Neural cell (in vitro differentiated cells): ENCODE measurements at regions not wholly inside any gene's neighbourhood (a gene's known extent, or its start where the extent isn't known, plus 50 kb on each side); places are given as distances from the start of the nearest gene placed in this dataset.

ENCODE experiments used
- CTCF ChIP-seq: fragments of 450-650 bp; IDR thresholded peaks from 2 replicates; pipeline ENCODE4 v1.5.1; 2014; ENCODE audit warnings: antibody characterized with exemption, mild to moderate bottlenecking, moderate library complexity; ENCODE audit not compliant: poor library complexity, severe bottlenecking
- EP300 ChIP-seq: fragments of 450-650 bp; conservative IDR thresholded peaks from 2 replicates; pipeline ENCODE4 v1.6.1; 2014; ENCODE audit warnings: antibody characterized with exemption, mild to moderate bottlenecking, moderate library complexity; ENCODE audit not compliant: poor library complexity, severe bottlenecking
- EZH2 ChIP-seq: fragments of 200-600, 300-800 bp; shearing (Covaris generic), sonication (generic); IDR thresholded peaks from 2 replicates; pipeline ENCODE4 v1.6.1; 2014; ENCODE audit warnings: antibody characterized with exemption, low read length, borderline replicate concordance, mild to moderate bottlenecking; ENCODE audit not compliant: insufficient read depth, poor library complexity, severe bottlenecking
- RAD21 ChIP-seq: fragments of 450-650 bp; conservative IDR thresholded peaks from 2 replicates; pipeline ENCODE4 v1.6.1; 2014; ENCODE audit warnings: antibody characterized with exemption, mild to moderate bottlenecking, moderate library complexity
- TAF1 ChIP-seq: IDR thresholded peaks from 2 replicates; pipeline ENCODE4 v1.6.1; 2012; ENCODE audit warnings: low read depth
- TF ChIP-seq, protein P1 (sequence below): IDR thresholded peaks from 2 replicates; pipeline ENCODE4 v1.6.1; 2012; ENCODE audit warnings: borderline replicate concordance

- TF ChIP-seq TAF1, result no peak
- TF ChIP-seq EZH2, result no peak
- no peak for TF ChIP-seq CTCF
- TF ChIP-seq RAD21, result no peak
- TF ChIP-seq, protein P1, sequence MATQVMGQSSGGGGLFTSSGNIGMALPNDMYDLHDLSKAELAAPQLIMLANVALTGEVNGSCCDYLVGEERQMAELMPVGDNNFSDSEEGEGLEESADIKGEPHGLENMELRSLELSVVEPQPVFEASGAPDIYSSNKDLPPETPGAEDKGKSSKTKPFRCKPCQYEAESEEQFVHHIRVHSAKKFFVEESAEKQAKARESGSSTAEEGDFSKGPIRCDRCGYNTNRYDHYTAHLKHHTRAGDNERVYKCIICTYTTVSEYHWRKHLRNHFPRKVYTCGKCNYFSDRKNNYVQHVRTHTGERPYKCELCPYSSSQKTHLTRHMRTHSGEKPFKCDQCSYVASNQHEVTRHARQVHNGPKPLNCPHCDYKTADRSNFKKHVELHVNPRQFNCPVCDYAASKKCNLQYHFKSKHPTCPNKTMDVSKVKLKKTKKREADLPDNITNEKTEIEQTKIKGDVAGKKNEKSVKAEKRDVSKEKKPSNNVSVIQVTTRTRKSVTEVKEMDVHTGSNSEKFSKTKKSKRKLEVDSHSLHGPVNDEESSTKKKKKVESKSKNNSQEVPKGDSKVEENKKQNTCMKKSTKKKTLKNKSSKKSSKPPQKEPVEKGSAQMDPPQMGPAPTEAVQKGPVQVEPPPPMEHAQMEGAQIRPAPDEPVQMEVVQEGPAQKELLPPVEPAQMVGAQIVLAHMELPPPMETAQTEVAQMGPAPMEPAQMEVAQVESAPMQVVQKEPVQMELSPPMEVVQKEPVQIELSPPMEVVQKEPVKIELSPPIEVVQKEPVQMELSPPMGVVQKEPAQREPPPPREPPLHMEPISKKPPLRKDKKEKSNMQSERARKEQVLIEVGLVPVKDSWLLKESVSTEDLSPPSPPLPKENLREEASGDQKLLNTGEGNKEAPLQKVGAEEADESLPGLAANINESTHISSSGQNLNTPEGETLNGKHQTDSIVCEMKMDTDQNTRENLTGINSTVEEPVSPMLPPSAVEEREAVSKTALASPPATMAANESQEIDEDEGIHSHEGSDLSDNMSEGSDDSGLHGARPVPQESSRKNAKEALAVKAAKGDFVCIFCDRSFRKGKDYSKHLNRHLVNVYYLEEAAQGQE, result no peak
- no peak for TF ChIP-seq EP300
Measured at GRCh38 chr2:57894381-57894780, 152.2 kb upstream of the VRK2 start.
